Inflammatory macrophage treated with lipopolysaccharide for 1 hour (primary cell): ENCODE measurements at regions not wholly inside any gene's neighbourhood (a gene's known extent, or its start where the extent isn't known, plus 50 kb on each side); places are given as distances from the start of the nearest gene placed in this dataset.
A peak's percentile ranks its signal among the peaks of the same experiment; 100 is the strongest.

Experiments
- DNase-seq, 2 donors: peaks; one replicate each; pipeline ENCODE4 v3.0.0-alpha.2; 2020 to 2022

DNA sequence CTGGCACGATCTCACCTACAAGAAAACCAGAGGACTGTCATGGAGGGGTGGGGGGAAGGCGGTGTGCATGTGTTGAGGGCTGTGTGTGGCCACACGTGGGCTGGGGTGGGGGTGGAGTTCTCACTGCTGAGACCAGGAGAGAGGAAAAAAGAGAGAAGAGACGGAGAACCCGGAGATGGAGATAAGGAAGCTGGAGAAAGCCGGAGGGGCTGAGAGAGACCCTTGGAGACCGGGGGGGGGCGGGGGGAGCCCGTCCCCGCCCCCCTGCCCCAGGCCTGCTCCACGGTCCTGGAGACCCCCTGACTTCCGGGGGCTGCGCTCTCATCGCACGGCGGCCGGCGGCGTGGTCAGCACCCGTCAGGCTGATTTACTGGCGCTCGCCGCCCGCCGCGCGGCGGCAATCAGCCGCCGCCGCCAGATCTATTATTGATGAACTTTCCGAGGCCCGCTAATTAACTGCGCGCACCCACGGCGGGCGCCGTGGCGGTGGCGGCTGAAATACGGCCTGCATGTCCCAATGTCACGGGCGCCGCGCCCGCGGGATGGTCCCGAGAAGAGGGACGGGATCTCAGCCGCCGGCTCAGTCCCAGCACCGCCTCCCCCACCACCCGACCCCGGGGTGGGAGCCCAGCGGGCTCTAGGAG is 187.4 kb downstream of the MN1 start:
- no peak for DNase-seq

DNA sequence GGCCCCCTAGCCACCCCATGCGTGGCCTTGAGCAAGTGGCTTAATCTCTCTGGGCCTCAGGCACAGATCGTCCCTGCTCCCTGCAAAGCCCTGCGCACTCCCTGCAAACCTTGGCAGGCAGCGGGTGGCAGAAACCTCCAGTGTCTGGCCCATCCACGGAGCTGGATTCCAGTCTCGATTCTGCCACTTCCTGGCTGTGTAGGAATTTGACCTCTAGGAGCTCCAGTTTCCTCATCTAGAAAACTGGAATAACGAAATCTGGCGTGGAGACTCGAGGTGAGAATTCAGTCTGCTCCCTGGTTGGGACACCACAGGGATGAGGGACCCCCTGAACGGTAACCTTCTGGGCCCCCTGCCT is 186.9 kb downstream of the MN1 start:
- DNase-seq, result no peak

DNA sequence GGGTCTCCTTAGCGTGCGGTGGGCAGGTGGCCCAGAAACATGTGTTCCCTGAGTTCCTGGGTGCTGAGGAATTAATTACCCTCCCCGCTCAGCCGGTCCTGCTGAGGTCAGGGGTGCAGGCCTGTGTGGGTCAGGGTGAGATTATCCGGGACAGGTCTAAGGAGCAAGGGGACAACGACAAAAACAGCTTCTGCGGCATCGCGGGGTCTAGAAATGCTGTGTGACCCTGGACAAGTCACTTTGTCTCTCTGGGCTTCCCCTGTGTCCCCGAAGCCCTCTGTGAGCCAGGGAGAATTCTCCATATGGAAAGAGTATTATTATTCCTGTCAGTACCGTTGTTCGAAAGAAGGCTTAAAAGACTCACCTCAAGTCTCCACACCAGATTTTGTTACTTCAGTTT is 186.1 kb downstream of the MN1 start:
- no peak for DNase-seq

DNA sequence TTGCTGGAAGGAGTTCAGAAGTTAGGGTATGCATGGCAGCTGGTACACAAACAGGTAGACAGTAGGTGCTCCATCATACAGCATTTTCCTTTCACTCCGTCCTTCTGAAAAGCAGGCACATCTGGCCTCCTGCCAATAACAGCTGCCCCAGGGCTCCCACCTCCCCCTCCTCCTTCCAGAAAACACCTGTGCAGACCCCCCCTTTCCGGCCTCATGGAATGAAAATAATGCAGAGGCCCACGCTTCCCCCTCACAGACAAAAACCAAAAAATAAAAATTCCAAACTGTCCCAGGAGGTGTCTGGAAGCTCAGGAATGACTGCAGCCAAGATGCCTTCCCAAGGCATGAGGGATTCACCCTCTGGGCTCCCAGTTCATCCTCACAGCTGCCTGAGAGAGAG is 185.5 kb downstream of the MN1 start:
- DNase-seq, result no peak

DNA sequence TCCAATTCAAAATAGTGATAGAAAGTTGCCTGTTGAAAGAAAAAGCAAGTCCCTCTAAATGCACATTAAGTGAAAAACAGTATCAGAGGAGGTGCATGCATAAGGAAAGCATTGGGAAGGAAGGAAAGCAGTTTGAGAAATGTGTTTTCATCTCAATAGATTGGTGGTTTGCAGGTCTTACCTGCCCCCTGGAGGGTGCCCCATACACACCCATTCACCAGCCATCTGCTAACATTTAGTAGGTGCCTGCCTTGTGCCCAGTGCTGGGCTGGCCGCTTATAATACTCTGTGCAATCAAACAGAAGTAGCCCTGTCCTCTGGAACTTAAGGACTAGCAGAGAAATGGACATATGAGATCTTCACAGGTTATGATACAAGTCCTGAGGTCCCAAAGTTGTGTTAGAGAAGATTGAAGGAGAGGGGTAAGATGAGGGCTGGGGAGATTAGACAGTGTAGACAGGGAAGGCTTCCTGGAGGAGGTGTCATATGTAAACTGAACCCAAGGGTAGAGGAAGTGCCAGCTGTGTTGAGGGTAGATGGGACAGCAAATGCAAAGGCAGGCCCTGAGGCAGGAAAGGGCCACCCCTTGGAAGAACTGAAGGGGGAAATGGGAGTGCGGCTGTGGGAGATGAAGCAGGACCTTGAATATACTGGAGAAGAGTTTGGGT is 184.2 kb downstream of the MN1 start:
- DNase-seq, result no peak

DNA sequence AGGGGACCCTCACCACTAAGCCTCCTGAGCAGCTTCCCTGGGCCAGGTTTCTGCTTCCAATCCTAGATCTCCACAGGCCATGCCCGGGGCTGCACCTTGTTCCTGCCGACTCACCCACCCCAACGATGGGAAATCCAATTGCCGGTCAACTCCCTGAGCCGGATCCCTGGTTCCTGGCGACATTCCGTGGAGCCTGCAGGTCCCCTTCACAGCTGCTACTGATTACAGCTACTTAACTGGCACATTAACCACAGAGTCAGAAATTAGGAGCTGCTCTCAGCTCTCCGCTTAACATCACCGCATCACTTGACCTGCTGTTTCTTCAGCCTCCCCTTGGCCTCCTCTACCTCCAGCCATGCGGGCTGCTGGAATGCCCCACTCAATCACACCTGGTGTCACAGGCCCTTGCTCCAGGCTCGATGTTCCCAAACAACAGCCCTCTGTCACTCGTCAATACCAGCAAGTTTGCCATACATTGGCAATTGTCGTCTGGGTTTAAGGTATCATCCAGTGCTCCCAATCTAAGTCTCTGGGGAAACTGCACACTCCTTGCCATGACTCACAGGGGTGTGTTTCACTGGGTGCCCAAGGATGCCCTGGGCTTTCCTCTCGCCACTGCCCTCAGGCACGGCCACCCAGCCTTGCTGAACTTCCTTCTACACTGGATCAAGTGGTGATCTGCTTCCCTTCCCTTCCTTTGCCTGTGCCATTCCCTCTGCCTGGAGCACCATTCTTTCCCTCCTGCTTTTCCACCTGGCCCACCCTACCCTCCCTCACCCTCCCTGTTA is 181.0 kb downstream of the MN1 start:
- DNase-seq, result no peak

DNA sequence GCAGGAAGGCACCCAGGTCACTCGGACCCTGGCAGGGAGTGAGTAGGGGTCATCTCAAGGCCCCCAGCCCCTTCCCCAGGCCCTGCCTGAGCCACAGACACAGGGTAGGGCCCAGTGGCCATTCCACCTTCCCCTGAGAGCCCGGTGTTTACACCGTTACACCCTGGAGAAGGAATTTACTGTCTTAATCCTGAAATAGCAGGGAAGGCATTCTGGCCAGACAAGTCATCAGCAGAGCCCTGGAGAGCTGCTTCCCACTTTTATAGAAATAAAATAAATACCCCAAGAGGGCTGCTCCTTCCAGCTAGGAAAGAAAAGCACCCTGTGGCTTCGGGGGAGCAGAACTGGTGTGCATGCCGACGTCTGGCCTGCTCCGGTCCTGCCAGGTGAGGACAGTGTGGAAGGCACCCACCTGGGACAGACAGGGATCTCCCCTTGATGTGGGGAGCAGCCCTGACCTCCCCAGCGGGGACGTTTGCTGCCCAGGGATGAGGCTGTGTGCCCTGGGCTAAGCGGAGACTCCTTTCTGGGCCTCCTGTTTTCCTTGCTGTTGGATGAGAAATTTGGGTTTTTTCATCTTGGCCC is 180.0 kb downstream of the MN1 start:
- DNase-seq, result no peak

DNA sequence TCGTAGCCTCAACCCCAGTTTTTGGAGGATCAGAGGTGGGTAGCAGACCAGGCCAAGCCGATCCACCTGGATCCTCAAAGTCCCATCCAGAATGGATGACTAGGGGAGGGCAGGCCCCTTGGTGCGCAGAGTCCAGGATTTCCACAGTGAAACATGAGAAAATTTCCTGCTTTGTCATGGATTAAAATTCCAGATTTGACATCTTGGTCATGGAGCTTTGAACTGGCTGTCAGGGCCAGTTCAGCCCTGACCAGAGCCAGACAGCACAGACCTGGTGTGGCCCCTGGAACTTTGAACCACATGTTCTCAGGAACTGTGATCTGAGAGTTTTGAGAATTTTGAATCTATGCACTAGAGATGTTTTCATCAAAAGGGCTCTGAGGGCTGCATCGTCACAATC is 177.5 kb downstream of the MN1 start:
- DNase-seq, result no peak

DNA sequence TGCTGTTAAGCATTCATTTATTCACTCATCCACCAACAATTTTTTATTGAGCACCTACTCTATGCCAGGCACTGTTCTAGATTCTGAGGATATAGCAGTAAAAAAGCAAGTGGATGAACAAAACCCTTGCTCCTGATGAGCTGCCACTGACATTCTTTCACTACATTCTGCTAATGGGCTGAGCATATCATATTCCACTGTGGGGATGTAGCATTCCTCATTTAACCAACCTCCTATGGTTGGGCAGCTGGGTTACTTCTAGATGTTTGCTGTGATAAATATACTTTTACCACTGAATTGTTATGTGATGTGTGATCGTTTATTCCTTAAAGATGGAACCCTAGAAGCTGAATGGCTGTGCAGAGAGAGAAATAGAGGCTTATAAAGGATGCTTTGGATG is 176.9 kb downstream of the MN1 start:
- DNase-seq, result no peak

DNA sequence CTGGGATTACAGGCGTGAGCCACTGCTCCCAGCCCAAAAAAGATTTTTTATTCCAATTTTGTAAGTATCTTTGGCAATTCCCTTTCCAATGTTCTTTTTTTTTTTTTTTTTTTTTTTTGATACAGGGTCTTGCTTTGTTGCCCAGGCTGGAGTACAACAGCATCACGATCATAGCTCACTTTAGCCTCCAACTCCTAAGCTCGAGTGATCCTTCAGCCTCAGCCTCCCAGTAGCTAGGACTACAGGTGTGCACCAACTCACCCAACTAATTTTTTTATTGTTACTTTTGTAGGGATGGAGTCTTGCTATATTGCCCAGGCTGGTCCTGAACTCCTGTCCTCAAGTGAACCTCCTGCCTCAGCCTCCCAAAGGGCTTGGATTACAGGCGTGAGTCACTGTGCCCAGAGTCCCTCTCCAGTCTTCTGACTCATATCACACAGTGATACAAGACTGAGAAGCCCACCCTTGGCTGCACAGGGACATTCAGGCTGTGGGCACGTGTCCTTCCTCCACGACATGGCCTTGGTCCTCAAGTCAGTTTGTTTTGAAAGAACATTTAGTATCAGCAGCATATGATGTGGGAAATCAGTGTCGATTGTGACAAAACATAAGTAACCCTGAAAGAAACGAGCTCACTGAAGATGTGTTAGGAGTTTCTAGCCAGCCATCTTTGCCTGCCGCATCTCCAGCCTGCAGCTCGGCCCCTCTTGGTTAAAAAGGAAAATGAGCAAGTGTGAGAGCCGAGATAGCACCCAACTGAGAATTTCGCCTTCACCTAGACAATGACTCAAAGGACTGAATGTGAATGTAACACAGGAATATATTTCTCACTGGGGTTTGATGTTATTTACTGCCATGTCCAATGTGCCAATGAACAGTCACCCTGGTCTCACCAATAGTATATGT is 175.5 kb downstream of the MN1 start:
- no peak for DNase-seq

DNA sequence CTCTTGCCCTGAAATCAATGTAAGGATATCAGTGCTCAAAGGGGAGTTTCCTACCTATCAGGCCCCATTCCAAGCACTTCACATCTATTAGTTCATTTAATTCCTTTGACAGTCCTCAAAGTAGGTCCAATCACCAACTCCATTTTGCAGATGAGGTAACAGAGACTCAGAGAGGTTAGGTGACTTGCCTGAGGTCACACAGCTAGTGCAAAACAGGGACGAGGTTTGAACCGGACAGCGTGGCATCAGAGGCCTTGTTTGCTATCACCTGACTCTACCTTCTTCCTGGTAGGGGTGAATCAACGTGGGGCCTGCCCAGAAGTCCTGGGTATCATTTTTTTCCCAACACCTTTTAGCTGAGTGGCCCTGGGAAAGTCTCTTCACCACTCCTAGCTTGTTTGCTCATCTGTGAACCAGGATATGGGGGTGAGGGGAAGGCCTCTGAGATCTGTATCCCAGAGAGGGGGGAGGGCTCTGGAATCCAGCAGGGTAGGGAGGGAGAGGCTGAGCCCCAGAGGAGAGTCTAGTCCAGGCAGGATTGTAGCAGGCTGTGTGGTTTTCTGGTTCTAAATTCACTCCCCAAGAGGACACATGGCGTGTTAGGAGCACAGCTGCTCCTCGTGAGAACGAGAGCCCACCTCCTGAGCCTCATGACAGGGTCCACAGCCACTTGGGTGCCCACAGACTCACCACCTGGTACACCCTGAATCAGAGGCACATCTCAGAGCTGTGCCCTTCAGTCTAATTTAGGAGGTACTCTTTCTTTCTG is 174.7 kb downstream of the MN1 start:
- DNase-seq, result no peak

DNA sequence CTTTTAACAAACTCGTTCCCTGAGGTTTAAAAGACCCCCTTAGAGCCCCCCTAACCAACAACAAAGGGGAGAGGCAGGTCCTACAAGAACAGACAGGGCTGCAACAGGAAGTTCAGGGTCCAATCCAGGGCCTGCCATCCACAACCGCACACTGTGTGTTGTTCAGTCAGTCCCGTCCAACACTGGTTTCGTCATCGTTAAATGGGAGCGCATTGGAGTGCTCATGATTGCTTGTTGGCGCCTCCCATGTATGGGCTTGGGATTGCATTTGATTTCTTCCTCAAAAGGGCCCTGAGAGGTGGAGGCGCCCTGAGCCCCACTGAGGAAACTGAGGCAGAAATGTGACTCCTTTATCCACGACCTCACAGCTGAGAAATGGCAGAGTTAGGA is 174.1 kb downstream of the MN1 start:
- DNase-seq, result no peak

DNA sequence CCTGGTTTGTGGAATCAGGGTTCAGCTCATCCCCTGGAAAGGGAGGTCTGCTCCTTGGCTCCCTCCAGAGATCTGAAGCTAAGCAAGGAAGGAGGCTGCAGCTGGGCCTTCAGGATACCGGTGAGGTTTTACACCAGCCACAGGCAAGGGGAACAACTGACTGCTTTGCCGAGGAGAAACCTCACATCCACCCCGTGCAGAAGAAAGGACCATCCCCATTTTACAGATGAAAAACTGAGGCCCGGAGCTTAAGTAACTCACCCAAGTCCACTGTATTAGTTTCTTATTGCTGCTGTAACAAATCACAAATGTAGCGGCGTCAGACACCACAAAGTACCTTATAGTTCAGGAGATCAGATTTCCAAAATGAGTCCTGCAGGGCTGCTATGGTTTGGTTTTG is 173.7 kb downstream of the MN1 start:
- DNase-seq, result no peak

DNA sequence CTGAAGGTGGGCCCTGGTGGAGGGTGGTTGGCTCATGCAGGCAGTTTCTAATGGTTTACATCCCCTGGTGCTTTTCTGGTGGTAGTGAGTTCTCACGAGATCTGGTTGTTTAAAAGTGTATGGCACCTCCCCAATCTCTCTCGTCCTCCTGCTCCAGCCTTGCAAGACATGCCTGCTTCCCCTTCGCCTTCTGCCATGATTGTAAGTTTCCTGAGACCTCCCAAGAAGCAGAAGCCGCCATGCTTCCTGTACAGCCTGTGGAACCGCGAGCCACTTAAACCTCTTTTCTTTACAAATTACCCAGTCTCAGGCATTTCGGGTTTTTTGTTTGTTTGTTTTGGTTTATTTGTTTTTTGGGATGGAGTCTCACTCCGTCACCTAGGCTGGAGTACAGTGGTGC is 173.2 kb downstream of the MN1 start:
- no peak for DNase-seq

DNA sequence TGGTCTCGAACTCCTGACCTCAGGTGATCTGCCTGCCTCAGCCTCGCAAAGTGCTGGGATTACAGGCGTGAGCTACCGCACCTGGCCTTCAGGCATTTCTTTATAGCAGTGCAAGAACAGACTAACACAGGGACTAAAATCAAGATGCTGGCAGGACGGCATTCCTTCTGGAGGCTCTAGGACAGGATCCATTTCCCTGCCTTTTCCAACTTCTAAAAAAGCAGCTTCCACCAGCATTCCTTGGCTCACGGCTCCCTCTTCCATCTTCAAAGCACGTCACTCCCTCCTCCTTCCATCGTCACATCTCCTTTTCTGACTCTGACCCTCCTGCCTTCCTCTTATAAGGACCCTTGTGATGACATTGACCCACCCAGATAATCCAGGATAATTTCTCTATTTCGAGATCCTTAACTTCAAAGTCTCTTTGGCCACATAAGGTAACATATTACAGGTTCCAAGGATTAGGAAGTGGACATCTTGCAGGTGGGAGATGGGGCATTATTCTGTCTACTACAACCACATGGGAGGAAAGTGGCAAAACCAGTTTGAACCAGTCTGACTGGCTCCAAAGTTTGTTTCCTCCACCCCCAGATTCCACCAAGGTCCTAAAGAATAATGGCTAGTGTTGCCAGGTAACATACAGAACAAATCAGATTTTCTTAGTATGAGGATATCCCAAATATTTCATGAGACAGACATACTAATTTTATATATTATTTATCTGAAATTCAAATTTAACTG is 172.5 kb downstream of the MN1 start:
- DNase-seq, result no peak

DNA sequence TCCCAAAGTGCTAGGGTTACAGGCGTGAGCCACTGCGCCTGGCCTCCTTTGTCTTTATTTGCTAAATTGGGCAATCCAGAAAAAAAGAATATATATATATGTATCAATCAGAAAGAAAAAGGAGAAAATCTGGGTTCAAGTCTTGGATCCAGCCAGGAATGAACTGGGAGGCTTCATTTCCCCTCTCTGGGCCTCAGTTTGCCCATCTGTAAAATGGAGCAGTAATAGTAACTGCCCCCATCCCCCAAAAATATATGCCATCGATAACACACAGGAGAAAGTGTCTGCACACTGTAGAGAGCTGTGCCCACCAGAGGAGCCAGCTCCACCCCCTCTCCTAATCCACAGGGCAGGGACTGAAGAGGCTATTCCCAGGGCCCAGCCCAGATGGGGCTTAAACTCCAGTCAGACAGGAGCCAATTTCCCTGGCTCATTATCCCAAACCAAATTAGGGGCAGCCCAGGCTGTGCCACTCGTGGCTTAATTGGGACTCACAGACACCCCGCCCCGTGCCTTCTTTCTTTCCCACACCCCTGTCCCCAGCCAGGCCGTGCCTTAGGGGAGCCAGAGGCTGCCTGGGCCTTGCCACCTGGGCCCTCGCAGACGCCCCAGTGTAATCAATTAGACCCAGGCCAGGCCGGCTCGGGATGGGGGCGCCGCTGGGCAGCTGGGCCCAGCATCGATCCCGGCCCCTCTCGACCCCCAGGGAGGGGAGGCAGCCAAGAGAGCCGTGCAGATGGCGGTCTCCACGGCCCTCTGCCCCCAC is 171.5 kb downstream of the MN1 start:
- no peak for DNase-seq

DNA sequence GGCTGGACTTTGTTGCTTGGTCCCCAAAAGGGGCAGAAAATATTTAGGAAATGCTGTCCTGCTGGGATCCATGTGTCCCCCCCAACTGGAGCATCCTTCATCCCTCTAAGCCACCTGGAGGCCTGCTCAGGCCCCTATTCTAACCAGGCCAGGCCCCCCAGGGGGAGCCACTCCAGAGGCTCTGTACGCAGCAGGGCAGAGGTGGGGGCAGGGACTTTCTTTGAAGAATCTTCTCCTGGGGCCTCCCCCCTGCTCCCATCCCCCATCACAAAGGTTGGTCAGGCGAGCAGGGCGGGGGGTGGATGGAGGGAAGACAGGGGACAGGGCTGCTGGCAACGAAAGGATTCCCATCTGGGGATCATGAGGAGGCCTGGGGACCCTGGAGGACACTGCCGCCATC is 170.8 kb downstream of the MN1 start:
- DNase-seq, result no peak

DNA sequence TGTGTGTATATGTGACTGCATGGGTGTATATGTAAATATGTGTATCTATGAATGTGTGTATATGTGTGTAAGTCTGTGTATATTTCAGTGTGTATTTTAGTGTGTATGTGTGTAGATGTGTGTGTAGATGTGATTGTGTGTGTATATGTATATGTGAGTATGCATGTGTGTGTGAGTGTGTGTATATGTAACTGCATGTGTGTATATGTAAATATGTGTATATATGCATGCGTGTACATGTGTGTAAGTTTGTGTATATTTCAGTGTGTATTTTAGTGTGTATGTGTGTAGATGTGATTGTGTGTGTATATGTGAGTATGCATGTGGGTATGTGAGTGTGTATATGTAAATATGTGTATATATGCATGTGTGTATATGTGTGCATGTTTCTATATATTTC is 169.9 kb downstream of the MN1 start:
- DNase-seq, result no peak

DNA sequence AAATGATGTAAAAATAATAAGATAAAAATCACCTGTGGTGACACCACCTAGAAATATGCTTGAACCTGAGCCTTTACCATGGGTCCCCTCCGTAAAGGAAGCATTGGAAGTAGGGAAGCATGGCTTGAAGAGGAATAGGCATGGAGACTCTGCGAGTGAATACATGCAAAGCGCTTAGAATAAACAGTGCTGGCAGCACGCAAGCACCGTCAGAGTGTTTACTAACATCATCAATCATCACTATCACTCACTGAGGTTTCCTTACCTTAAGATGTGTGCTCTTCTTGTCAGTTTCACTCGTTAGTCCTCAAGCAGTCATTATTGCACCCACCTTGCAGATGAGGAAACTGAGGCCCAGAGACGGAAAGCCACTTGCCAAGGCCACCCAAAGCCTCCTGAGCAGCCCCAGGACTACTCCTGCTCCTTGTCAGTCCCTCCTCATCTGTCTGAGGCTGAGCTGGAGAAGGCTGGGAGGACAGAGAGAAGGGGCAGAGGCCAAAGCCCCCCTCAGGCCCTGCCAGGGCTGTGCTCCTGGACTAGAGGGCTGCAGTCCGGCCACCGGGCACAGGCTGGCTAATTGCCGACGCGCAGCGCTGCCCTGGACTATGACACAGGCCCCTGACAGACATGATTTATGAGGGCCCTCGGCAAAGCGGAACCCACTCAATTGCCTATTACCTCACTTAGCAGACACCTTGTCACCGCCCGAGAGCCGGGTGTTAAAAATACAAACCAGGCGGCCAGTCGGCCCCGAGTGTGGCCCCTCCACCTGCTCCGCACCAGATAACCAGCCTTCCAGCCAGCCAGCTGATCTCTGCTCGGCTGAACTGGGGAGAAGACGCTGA is 168.9 kb downstream of the MN1 start:
- peak in 1 of 2 donors; percentile 2 for DNase-seq
